HUDEP-2 (cell line): ENCODE measurements at regions not wholly inside any gene's neighbourhood (a gene's known extent, or its start where the extent isn't known, plus 50 kb on each side); places are given as distances from the start of the nearest gene placed in this dataset.
"Not testable (repeated sequence)": the region's sequence is repeated elsewhere in the genome, so short reads cannot be mapped to it uniquely, and the experiment has no call there.

ENCODE experiments used
- DNase-seq, 76 experiments: peaks; one replicate each; lab custom pipeline; 2025; ENCODE audit not compliant: unreplicated experiment in 76 of 76; lab: John Stamatoyannopoulos, UW

- not testable (repeated sequence) for DNase-seq
These were observed 373.4 kb downstream of the DNAJB9 start for GRCh38 chr7:108943048-108943447.

DNA sequence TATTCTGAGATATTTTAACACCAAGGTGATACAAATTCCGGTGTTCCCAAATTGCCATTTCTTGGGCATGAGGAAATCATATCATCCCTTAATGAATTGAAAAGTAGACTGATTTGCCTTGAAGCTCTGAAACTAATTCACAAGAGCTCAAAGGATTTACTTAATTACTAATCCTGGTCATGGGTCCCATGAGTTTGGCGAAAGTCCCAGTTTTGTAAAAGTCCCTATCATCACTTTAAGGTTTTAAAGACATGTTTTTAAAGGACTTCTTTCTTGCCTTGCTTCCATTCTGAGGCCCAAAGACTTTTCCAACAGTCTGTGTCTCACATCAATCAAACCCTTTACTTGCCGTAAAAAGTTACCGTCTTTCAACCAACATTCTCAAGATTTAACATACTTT, 377.9 kb downstream of the DNAJB9 start:
- DNase-seq: no peak

GRCh38 chr7:108972004-108972403, 402.3 kb downstream of the DNAJB9 start:
- no peak for DNase-seq

DNA sequence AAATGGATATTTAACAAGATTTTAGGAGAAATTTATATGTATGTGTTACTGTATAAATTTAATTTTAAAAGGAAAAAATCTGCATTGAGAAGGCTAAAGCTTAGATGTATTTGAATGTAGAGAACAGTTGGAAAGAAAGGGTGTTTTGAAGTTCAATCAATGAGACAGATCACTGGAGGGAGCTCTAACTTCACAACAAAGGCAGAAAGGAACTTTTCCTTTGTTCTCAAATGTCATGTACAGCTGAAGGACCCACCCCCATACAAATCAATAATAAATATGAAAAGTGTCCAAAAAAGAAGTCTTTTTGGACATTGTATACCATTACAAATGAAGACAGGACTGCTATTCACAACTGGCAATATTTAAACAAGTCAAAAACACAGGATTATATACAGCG, 403.4 kb downstream of the DNAJB9 start:
- no peak for DNase-seq

DNA sequence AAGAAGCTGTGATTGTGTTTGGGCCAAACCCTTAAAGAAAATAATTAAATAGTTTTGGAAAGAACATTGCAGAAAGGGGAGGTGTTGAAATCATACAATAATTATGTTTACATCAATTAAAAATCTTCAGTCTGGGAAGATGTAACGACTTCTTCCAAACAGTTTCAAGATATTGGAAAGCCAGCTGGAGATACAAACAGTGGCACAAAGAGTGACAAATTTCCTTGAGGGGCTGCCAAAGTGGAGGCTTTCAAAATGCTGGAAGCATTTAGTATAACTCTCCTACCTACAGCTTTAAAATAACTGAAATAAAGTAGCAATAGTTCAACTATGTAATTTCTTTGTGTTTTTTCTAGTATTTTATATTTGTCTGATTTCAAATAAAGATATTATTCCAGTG, 405.0 kb downstream of the DNAJB9 start:
- no peak for DNase-seq

DNA sequence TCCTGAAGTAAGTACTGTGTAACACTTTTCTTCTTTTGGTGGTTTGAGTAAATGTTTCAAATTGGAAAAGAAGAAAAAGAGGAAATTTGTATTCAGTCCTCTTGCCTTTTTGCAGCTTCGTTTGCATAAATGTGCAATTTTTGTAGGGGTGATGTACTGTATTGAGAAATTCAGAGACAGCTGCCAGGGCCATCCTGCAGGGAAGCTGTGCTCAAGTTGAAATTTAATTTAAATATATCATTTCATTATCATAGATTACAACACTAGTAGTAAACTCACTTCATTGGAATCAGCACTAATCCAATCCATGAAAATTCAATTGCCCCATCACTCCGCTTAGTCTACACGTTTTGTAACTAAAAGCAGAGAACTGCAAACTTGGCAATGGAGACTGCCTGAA, 415.4 kb downstream of the DNAJB9 start:
- no peak for DNase-seq

DNA sequence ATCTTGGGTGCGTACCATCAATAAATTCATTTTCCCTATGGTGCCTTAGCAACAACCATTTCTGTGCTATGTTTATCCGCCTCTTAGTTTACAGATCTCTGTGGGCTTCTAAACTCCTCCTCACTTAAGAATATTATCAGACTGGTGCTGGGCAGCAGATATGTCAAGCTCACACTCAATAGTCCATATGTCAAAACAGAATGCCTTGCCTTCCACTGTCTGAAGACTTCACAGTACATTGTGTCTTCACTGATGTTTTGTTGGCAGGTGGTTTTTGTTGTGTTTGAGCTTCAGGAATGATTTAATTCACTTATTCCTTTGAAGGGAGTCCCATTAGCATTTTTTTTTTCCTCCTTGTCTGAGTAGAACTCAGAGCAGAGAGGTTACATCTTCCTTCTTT, 419.6 kb downstream of the DNAJB9 start:
- no peak for DNase-seq

DNA sequence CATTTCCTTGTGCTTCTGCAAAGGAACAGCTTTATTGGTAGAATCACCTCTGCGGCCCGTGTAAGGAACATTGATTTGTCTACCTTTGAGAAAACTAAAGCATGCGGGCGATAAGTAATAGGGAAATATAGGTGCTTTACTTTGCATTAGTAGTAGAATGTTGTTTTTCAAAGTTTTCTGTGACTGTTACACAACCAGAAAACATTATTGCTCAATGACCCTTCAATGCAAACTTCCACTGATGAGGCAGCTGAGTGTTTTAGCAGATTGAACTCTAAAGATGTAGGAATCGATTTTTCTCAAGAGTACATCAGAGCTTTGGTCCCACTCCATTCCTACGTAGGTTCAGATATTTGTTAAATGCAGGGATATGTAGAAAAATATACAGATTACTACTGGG, 427.8 kb downstream of the DNAJB9 start:
- no peak for DNase-seq

- no peak for DNase-seq
These were observed 434.1 kb downstream of the DNAJB9 start for GRCh38 chr7:109003742-109004141.

DNA sequence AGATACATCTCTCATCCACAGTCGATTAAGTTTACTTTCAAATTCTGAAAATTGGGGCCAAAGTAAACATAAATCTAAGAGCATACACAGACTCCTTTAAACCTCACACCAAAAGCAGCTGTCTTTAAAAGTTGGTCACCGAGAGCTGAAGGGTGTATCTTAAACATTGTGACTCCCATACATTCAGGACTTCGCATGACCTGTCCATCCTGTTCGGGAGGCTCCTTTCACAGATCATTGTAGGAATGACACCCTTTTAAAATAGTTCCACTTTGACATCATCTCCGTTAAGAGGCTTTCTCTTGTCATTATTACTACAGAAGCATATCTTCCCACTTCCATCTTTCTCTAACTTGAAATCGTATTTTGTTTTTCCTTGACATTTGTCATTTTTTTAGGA, 440.0 kb downstream of the DNAJB9 start:
- DNase-seq: no peak

GRCh38 chr7:109020251-109020650, 450.6 kb downstream of the DNAJB9 start:
- no peak for DNase-seq

GRCh38 chr7:109021390-109021789, 451.7 kb downstream of the DNAJB9 start:
- no peak for DNase-seq

DNA sequence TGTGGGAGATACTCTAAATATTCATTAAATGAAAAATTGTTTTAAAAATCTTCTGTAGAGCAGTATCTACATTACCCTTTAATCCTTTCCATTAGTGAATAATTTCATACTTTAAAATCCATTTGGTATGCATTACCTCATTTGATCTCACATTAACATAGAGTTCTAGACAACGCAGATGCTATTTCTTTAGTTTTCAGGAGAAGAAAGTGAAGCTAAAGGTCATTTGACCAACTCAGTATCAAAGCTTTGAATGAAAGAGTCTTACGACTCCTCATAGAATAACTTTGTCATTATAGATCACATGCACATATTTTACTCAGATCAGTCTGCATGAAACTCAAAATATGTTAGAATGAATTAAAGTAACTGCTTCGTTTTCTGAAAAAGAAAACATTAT, 460.2 kb downstream of the DNAJB9 start:
- DNase-seq: no peak

GRCh38 chr7:109044691-109045090, 475.0 kb downstream of the DNAJB9 start:
- no peak for DNase-seq

DNA sequence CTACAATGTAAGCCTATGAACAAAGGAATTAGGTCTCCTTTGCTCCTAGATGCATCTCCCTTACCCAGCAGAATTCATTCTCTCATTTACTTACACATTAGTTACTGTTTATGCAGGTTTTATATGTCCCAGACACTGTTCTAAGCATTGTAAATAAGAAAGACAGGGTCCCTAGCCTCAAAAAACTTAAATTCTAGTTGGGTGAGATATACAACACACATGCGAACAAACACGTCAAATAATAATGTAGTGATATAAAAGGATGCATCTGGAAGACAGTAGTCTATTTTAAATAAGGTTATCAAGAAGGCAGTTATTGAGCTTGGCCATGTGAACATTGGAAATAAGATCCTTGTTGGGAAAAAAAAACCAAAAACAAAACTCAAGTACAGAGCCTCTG, 479.7 kb downstream of the DNAJB9 start:
- no peak for DNase-seq

- no peak for DNase-seq
These were observed 489.4 kb downstream of the DNAJB9 start for GRCh38 chr7:109059089-109059488.

DNA sequence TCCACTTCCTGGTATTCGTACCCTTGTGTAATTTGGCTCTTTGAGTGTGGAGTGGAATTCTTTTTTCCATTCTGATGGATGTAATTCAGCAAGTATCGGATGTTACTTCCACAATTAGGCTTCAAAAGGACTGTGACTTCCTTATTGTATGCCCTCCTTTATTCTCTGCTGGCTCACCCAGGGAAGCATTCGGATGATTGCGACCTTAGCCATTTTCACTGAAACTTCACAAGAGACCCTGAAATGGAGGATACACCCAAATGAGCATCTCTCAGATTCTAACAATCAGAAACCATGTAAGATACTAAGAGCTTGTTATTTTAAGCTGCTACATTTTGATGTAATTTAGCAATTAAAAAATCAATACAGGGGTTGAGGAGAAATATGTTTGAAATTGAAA, 493.1 kb downstream of the DNAJB9 start:
- no peak for DNase-seq

- no peak for DNase-seq
These were observed 503.9 kb downstream of the DNAJB9 start for GRCh38 chr7:109073543-109073942.

DNA sequence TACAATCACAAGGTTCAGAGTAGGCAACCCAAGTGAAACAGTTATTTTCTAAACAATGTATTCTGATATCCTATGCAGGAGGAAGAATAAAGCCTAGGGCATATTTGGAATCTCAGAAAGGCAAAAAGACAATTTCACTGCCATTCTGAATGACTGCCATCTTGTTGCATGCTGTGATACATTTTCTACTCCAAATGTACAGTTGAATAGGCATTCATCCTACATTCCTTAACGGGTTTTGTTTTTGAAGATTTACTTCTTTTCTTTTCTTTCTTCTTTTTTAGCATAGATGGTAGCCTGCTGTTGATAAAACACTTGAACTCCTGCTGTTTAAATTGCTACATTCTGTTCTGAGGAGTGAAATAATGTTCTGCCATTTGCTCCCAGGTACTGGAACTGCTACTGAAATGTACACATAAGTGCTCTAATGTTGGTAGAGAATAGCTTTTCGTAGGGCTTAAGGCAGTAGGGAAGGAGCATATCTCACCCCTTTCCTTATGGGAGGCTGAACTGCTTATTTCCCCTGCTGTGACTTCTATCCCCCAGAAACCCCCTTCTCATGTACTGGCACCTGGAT, 506.8 kb downstream of the DNAJB9 start:
- DNase-seq: no peak

DNA sequence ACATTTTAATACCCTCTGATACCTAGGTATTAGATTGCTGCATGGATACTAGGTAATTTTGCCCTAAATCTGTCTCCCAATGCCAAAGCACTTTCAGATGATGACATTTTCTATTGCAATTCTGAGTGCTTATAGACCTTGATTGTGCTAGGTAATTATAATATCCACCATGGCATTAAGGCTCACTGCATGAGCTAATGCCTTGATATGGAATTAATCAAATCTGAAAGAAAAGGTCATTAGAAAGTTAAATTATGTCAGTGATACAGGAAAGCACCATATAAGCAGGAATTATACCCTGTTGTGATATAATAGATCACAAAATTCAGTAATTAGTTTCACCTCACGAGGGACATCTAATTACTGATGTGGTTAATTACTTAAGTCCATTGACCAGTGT, 521.4 kb downstream of the DNAJB9 start:
- DNase-seq: no peak

DNA sequence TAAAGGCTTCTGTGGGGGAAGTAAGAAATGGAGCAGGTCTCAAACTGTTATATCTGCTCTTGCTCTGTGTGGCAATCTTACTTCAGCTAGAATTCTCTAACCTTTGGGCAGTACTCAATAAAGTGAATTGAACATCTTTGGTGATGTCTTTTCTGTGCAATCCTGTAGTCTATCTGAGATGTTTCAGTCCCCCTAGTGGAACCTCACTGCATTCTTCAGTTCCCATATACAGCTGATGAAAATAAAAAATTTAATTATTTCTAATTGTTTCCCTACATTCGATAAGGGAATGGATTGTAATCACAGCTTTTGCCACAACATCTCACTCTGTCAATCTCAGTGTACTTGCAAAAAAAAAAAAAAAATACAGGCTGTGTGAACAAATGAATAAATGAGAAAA, 522.6 kb downstream of the DNAJB9 start:
- no peak for DNase-seq

GRCh38 chr7:109101332-109101731, 531.7 kb downstream of the DNAJB9 start:
- DNase-seq: no peak

GRCh38 chr7:109109558-109109957, 539.9 kb downstream of the DNAJB9 start:
- DNase-seq: no peak
